CD14-positive monocyte (primary cell): ENCODE measurements at regions not wholly inside any gene's neighbourhood (a gene's known extent, or its start where the extent isn't known, plus 50 kb on each side); places are given as distances from the start of the nearest gene placed in this dataset.

ENCODE experiments used
- DNase-seq, 3 donors: peaks; one replicate each; pipeline ENCODE4 v3.0.0-alpha.2; 2011 to 2022
- H2AFZ ChIP-seq: 2 replicates; pipeline ENCODE4 v1.6.0; 2012; ENCODE audit warnings: mild to moderate bottlenecking, low read depth, low read length, inconsistent platforms; ENCODE audit not compliant: insufficient read depth, poor library complexity, severe bottlenecking
- H3K27ac ChIP-seq, 2 donors: 1 replicate in 1 of 2; 2 replicates in 1 of 2; pipeline ENCODE4 v1.5.1; 2012 to 2013; ENCODE audit warnings: low read length in 2 of 2, control low read depth in 1 of 2, inconsistent platforms in 1 of 2, low read depth in 1 of 2, mild to moderate bottlenecking in 1 of 2
- H3K27me3 ChIP-seq, 2 donors: one replicate each; pipeline versions ENCODE4 v1.6.0 to v1.6.1; 2011 to 2013; ENCODE audit warnings: low read length in 2 of 2; ENCODE audit not compliant: control insufficient read depth in 2 of 2, insufficient read depth in 2 of 2
- H3K36me3 ChIP-seq, 2 donors: replicated peaks in 1 of 2; 1 replicate in 1 of 2; 2 replicates in 1 of 2; pipeline versions ENCODE4 v1.5.1 to v1.6.1; 2012 to 2013; ENCODE audit warnings: low read length in 2 of 2, control low read depth in 1 of 2, inconsistent platforms in 1 of 2, mild to moderate bottlenecking in 1 of 2; ENCODE audit not compliant: insufficient read depth in 2 of 2, control insufficient read depth in 1 of 2
- H3K4me1 ChIP-seq, 2 donors: 1 replicate in 1 of 2; 2 replicates in 1 of 2; pipeline versions ENCODE4 v1.5.1 to v1.6.1; 2012 to 2013; ENCODE audit warnings: low read length in 2 of 2, control low read depth in 1 of 2, inconsistent platforms in 1 of 2, mild to moderate bottlenecking in 1 of 2, moderate library complexity in 1 of 2; ENCODE audit not compliant: insufficient read depth in 2 of 2, control insufficient read depth in 1 of 2
- H3K4me2 ChIP-seq: replicated peaks from 2 replicates; pipeline ENCODE3; 2012; ENCODE audit warnings: low read length, moderate library complexity, mild to moderate bottlenecking; ENCODE audit not compliant: poor library complexity, severe bottlenecking; ENCODE audit errors: extremely low read depth
- H3K4me3 ChIP-seq, 3 experiments: fragments of 200-600 bp in 1 of 3; sonication (generic) in 1 of 3; replicated peaks in 1 of 3; 1 replicate in 2 of 3; 2 replicates in 1 of 3; pipeline ENCODE4 v1.5.1; 2011 to 2013; ENCODE audit warnings: low read length in 3 of 3, mild to moderate bottlenecking in 3 of 3, control low read depth in 2 of 3, low read depth in 2 of 3, inconsistent platforms in 1 of 3, moderate library complexity in 1 of 3
- H3K79me2 ChIP-seq: 2 replicates; pipeline ENCODE4 v1.6.0; 2012; ENCODE audit warnings: mild to moderate bottlenecking, control low read depth, inconsistent platforms, low read length, moderate library complexity; ENCODE audit not compliant: insufficient read depth
- H3K9ac ChIP-seq: 2 replicates; pipeline ENCODE4 v1.6.0; 2017; ENCODE audit warnings: low read length, mild to moderate bottlenecking; ENCODE audit not compliant: insufficient read depth, poor library complexity, severe bottlenecking
- H3K9me3 ChIP-seq, 2 donors: replicated peaks in 1 of 2; 1 replicate in 1 of 2; 2 replicates in 1 of 2; pipeline versions ENCODE4 v1.5.1 to v1.6.1; 2012 to 2013; ENCODE audit warnings: low read length in 2 of 2, control low read depth in 1 of 2; ENCODE audit not compliant: control insufficient read depth in 1 of 2, insufficient read depth in 1 of 2
- H4K20me1 ChIP-seq: 2 replicates; pipeline ENCODE4 v1.6.0; 2012; ENCODE audit warnings: mild to moderate bottlenecking, low read length, control low read depth, moderate library complexity; ENCODE audit not compliant: insufficient read depth
- H3K27ac Mint-ChIP-seq, 7 donors: one replicate each; pipeline ENCODE4 v1.8.0; 2020; ENCODE audit warnings: mild to moderate bottlenecking in 7 of 7, mixed read lengths in 7 of 7, moderate library complexity in 6 of 7, inconsistent platforms in 2 of 7
- H3K27me3 Mint-ChIP-seq, 3 donors: one replicate each; pipeline ENCODE4 v1.8.0; 2021 to 2022; ENCODE audit warnings: low read depth in 3 of 3, mild to moderate bottlenecking in 3 of 3, mixed read lengths in 3 of 3, moderate library complexity in 3 of 3, inconsistent platforms in 1 of 3
- H3K36me3 Mint-ChIP-seq, 2 donors: one replicate each; pipeline ENCODE4 v1.8.0; 2020; ENCODE audit warnings: mixed read lengths in 2 of 2, inconsistent platforms in 1 of 2, mild to moderate bottlenecking in 1 of 2
- H3K4me1 Mint-ChIP-seq: one replicate; pipeline ENCODE4 v1.8.0; 2020; ENCODE audit warnings: mild to moderate bottlenecking, mixed read lengths
- H3K4me3 Mint-ChIP-seq, 2 donors: one replicate each; pipeline ENCODE4 v1.8.0; 2020; ENCODE audit warnings: mild to moderate bottlenecking in 2 of 2, mixed read lengths in 2 of 2, moderate library complexity in 1 of 2
- H3K9me3 Mint-ChIP-seq, 7 donors: one replicate each; pipeline ENCODE4 v1.8.0; 2020 to 2022; ENCODE audit warnings: mixed read lengths in 7 of 7, mild to moderate bottlenecking in 6 of 7, moderate library complexity in 6 of 7, inconsistent platforms in 2 of 7
- WGBS: methylation state at CpG from one replicate; pipeline ENCODE4 v1.1.5; 2013; ENCODE audit warnings: missing lambda C conversion rate; ENCODE audit not compliant: insufficient coverage; 5-methylcytosine and 5-hydroxymethylcytosine counted together
- intact Hi-C, 2 donors: fragments of 100-400 bp; cut with micrococcal nuclease; formaldehyde crosslinking; loops; one replicate each; pipeline versions ENCODE4 v1.15.0 to v1.15.1; 2023
- TF ChIP-seq, protein P1 (sequence below): fragments of 200-600 bp; IDR thresholded peaks from one replicate; pipeline ENCODE4 v1.8.0; 2022; ENCODE audit warnings: antibody characterized with exemption, mild to moderate bottlenecking

DNA sequence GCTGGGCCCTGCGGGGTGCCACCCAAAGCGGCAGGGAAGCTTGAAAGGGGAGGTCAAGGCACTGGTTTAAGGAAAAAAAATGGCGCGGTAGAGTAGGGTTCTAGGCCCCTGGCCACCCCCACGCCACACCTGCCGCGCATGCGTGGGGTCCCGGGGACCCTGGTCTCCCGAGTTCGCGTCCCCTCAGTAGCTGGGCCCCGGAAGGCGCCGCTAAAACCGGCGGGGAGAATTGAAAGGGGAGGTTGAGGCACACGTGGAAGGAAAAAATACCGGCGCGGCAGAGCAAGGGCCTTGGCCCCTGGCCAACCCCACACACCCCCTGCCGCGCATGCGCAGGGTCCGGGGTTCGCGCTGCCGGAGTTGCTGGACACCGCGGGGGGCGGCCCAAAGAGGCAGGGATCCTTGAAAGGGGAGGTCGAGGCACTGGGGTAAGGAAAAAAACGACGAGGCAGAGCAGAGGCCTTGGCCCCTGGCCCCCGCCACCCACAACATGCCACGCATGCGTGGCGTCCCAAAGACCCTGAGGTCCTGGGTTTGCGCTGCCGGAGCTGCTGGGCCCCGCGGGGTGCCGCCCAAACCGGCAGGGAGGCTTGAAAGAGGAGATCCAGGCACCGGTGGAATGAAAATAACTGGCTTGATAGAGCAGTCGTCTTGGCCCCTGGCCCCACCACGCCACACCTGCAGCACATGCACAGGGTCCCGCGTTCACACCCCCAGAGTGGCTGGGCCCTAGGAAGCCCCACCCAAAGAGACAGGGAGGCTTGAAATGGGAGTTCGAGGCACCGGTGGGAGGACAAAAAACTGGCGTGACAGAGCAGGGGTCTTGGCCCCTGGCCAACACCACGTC lies 314.5 kb downstream of the ALG10 start:
- intact Hi-C loops: no loop called here
- Histone ChIP-seq H3K4me1 (no peaks in the 10 kb centered on the region), H3K4me3 (no peak overlapping the region), H2AFZ (no peak overlapping the region), H3K27ac (no peak overlapping the region), H4K20me1 (no peaks in the 10 kb centered on the region), H3K9ac (no peak overlapping the region), H3K79me2 (no peaks in the 10 kb centered on the region), H3K9me3 (peaks cover 100% of the 10 kb centered on the region in 2 donors), H3K27me3 (no peaks in the 10 kb centered on the region), H3K36me3 (no peaks in the 10 kb centered on the region), H3K4me2 (no peak overlapping the region)
- no peaks in the 10 kb centered on the region for H3K36me3 Mint-ChIP-seq
- peaks cover 78 to 100% (median 86%) of the 10 kb centered on the region in 7 donors for H3K9me3 Mint-ChIP-seq
- H3K4me3 Mint-ChIP-seq: no peak overlapping the region
- H3K27ac Mint-ChIP-seq: no peak overlapping the region
- TF ChIP-seq, protein P1, sequence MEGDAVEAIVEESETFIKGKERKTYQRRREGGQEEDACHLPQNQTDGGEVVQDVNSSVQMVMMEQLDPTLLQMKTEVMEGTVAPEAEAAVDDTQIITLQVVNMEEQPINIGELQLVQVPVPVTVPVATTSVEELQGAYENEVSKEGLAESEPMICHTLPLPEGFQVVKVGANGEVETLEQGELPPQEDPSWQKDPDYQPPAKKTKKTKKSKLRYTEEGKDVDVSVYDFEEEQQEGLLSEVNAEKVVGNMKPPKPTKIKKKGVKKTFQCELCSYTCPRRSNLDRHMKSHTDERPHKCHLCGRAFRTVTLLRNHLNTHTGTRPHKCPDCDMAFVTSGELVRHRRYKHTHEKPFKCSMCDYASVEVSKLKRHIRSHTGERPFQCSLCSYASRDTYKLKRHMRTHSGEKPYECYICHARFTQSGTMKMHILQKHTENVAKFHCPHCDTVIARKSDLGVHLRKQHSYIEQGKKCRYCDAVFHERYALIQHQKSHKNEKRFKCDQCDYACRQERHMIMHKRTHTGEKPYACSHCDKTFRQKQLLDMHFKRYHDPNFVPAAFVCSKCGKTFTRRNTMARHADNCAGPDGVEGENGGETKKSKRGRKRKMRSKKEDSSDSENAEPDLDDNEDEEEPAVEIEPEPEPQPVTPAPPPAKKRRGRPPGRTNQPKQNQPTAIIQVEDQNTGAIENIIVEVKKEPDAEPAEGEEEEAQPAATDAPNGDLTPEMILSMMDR: no peak
- WGBS: 70% methylated on average over 38 of the region's 53 CpGs
- H3K27me3 Mint-ChIP-seq: no peaks in the 10 kb centered on the region
- DNase-seq: no peak
- no peaks in the 10 kb centered on the region for H3K4me1 Mint-ChIP-seq

DNA sequence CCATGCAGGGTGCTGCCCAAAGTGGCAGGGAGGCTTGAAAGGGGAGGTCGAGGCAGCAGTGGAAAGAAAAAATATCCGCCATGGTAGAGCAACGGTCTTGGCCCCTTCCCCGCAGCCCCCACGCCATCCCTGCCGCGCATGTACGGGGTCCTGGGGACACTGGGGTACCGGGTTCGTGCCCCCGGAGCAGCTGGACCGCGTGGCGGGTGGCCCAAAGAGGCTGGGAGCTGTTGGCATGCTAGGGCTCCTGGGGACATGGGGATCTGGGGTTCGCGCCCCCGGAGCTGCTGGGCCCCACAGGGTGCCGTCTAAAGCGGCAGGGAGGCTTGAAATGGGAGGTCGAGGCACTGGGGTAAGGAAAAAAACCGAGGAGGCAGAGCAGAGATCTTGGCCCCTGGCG lies 316.5 kb downstream of the ALG10 start:
- 76% methylated on average over 22 of the region's 22 CpGs for WGBS
- Histone ChIP-seq H3K4me2 (no peak overlapping the region), H3K9ac (no peak overlapping the region), H3K36me3 (no peaks in the 10 kb centered on the region), H3K4me3 (no peak overlapping the region), H3K9me3 (peaks cover 100% of the 10 kb centered on the region in 2 donors), H4K20me1 (no peaks in the 10 kb centered on the region), H3K27ac (no peak overlapping the region), H3K4me1 (no peaks in the 10 kb centered on the region), H3K79me2 (no peaks in the 10 kb centered on the region), H3K27me3 (no peaks in the 10 kb centered on the region), H2AFZ (no peak overlapping the region)
- intact Hi-C loops: no loop called here
- no peak for DNase-seq
- TF ChIP-seq, protein P1: no peak
- no peak overlapping the region for H3K4me3 Mint-ChIP-seq
- peaks cover 71 to 97% (median 85%) of the 10 kb centered on the region in 7 donors for H3K9me3 Mint-ChIP-seq
- no peaks in the 10 kb centered on the region for H3K4me1 Mint-ChIP-seq
- no peaks in the 10 kb centered on the region for H3K27me3 Mint-ChIP-seq
- no peaks in the 10 kb centered on the region for H3K36me3 Mint-ChIP-seq
- no peak overlapping the region for H3K27ac Mint-ChIP-seq
